SK-N-SH (cell line): ENCODE measurements at regions not wholly inside any gene's neighbourhood (a gene's known extent, or its start where the extent isn't known, plus 50 kb on each side); places are given as distances from the start of the nearest gene placed in this dataset.

Experiments used
- CTCF ChIP-seq: fragments of 200-600 bp; sonication (generic); IDR thresholded peaks from 2 replicates; pipeline ENCODE4 v1.6.1; 2017; ENCODE audit warnings: antibody characterized with exemption, mild to moderate bottlenecking, moderate library complexity
- EP300 ChIP-seq, 2 experiments: IDR thresholded peaks; 2 replicates each; pipeline versions ENCODE4 v1.4.0 to v1.6.1; 2012; ENCODE audit warnings: borderline replicate concordance in 1 of 2, low read depth in 1 of 2, low read length in 1 of 2
- EZH2phosphoT487 ChIP-seq: fragments of 200-600 bp; sonication (generic); IDR thresholded peaks from 2 replicates; pipeline ENCODE4 v1.6.1; 2017; ENCODE audit warnings: low read depth, mixed run types, mild to moderate bottlenecking, antibody characterized with exemption, moderate library complexity, borderline replicate concordance
- FOXM1 ChIP-seq: IDR thresholded peaks from 2 replicates; pipeline ENCODE4 v1.4.0; 2012; ENCODE audit warnings: low read depth, mild to moderate bottlenecking
- JUND ChIP-seq: IDR thresholded peaks from 2 replicates; pipeline ENCODE4 v1.4.0; 2012
- REST ChIP-seq: IDR thresholded peaks from 2 replicates; pipeline ENCODE4 v1.6.1; 2012; ENCODE audit warnings: mild to moderate bottlenecking, low read depth, low read length, moderate library complexity
- SMC3 ChIP-seq: IDR thresholded peaks from 2 replicates; pipeline ENCODE4 v1.6.1; 2012; ENCODE audit warnings: low read depth, low read length, improper control_type of control experiment
- TAF1 ChIP-seq: IDR thresholded peaks from 2 replicates; pipeline ENCODE4 v1.6.1; 2012; ENCODE audit warnings: low read depth, mild to moderate bottlenecking, low read length, moderate library complexity, borderline replicate concordance
- USF2 ChIP-seq: fragments of 150-350 bp; IDR thresholded peaks from 2 replicates; pipeline ENCODE4 v1.6.1; 2017; ENCODE audit warnings: antibody characterized with exemption, low read length, low read depth, borderline replicate concordance

GRCh38 chr11:19594326-19594725 lies 118.3 kb upstream of the NAV2 start:
- no peak for TF ChIP-seq FOXM1
- no peak for TF ChIP-seq SMC3
- TF ChIP-seq EP300 (IDR thresholded peaks at IDR 0.05; ENCODE audit: borderline replicate concordance in 1 of 2, low read depth in 1 of 2, low read length in 1 of 2): no peak
- TF ChIP-seq EZH2phosphoT487: no peak
- no peak for TF ChIP-seq CTCF
- TF ChIP-seq TAF1: no peak
- no peak for TF ChIP-seq JUND
- TF ChIP-seq REST: no peak
- no peak for TF ChIP-seq USF2
